WI38 (cell line): ENCODE measurements at regions not wholly inside any gene's neighbourhood (a gene's known extent, or its start where the extent isn't known, plus 50 kb on each side); places are given as distances from the start of the nearest gene placed in this dataset.

Experiments used
- H3K4me3 ChIP-seq: 2 replicates; pipeline ENCODE4 v1.5.1; 2011; ENCODE audit warnings: low read depth, mild to moderate bottlenecking, control low read depth, low read length
- TF ChIP-seq, protein P1 (sequence below): IDR thresholded peaks from 2 replicates; pipeline ENCODE4 v1.5.1; 2012; ENCODE audit warnings: low read depth, mild to moderate bottlenecking, control low read depth, low read length

DNA sequence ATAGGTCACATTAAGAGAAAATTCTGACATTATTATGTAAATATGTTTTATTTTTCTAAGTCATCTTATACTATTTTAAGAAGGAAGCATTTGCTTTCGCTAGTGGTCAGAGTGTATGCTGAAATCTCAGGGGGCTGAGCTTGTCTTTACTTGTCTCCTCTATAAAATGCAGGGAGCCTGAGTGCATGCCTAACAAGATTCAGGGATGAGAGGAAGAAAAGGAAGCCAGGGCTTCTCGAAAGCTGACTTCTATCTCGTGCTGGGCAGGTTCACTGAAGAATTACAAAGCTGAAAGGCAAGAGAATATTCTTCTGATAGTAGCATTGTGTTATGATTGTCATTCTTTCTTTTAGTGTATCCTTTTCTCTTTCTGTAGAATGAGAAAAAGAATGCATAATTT is 467.4 kb downstream of the SOX11 start:
- TF ChIP-seq, protein P1, sequence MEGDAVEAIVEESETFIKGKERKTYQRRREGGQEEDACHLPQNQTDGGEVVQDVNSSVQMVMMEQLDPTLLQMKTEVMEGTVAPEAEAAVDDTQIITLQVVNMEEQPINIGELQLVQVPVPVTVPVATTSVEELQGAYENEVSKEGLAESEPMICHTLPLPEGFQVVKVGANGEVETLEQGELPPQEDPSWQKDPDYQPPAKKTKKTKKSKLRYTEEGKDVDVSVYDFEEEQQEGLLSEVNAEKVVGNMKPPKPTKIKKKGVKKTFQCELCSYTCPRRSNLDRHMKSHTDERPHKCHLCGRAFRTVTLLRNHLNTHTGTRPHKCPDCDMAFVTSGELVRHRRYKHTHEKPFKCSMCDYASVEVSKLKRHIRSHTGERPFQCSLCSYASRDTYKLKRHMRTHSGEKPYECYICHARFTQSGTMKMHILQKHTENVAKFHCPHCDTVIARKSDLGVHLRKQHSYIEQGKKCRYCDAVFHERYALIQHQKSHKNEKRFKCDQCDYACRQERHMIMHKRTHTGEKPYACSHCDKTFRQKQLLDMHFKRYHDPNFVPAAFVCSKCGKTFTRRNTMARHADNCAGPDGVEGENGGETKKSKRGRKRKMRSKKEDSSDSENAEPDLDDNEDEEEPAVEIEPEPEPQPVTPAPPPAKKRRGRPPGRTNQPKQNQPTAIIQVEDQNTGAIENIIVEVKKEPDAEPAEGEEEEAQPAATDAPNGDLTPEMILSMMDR, result no peak
- no peak overlapping the region for H3K4me3 ChIP-seq

DNA sequence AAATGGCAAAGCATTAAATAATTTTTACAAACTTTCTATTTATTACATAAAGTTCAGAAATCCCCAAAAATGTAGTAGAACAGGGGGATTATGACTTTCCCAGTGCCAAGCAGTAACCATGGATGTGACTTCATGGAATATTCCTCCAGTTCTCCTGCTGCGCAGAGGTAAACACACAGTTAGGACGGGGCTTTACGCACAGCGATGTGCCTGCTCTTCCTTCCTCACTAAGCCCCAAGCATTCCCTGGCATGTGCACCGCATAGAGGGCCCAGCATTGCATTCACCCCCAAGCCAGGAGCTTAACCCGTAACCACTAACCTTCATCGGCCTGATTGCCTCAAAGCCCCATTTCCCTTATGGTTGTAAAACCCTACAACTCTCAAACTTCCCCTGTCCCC is 471.7 kb downstream of the SOX11 start:
- TF ChIP-seq, protein P1, result no peak
- H3K4me3 ChIP-seq, result no peak overlapping the region

DNA sequence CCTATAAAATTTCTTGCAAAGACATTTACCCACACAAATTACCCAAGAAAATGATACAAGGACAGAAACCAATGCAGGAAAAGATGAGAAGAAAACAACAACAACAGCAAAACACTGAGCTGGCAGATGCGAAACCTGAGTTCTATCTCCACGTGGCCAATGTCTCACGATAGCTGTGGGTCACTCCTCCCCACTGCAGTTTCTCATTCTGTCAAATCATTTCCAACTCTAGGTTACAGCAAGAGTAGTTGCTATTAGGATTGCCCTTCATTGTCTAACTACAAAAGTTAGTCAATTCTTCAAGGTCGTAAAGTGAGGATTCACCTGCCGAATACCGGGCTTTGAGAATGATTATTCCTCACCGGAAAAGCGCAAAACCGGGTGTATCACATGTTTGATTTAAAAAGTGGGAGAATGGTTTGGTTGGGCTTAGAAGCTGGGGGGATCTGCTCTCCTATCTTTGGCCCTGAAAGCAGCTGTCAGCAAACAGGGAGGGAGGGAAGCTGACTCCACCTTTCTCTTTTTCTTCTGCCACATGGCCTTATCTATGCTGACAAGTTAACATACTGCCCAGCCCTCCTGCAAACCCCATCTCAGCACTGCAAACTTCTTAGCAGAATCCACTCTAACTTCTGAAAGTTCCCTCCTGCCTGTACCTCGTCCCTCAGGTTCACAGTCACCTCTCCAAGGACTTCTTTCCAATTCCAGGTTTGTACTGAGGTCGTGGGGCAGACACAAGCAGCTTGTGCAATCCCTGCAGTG is 473.0 kb downstream of the SOX11 start:
- TF ChIP-seq, protein P1, result no peak
- H3K4me3 ChIP-seq, result no peak overlapping the region

DNA sequence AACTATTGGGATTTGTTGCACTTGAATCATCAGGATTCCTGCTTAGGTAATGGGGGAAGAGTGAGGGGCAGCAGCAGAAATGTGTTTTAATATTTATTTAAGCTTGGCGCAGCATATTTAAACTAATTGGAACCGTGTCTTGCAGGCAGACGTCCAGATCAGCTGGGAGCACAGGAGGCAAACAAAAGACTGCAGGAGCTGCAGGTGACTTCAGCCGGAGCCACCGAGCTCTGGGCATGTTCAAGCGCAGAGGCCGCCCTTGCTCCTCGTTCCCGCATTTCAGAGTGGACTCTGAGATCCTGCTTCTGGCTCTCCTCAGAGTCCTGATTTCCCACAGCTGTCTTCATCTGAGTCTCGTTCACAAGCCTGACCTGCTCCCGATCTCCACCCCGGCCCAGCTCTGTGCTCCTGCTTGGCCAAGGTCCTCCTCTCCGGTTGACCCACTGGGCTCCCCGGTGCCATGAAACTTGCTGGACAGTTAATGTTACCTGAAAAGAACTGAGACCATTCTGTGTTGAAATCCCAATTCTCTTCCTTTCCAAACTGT is 475.5 kb downstream of the SOX11 start:
- no peak overlapping the region for H3K4me3 ChIP-seq
- TF ChIP-seq, protein P1, result no peak

DNA sequence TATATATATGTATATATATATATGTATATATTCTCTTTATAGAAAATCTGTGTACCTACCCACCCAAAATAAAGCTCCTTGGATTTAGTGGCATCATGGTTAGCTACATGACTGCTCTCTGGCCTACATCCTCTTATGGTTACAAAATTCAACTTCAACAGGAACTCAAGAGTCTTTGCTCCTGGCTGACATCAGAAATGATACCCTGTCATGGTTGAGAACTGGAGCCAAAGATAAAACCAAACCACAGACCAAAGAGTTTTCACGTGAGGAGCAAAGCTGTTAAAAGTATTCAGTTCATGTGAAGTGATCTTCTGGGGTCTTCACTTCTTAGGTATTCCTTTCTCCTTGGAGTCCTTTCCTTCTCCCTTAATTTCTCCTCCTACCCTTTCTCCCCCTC is 476.3 kb downstream of the SOX11 start:
- H3K4me3 ChIP-seq, result no peak overlapping the region
- TF ChIP-seq, protein P1, result no peak

DNA sequence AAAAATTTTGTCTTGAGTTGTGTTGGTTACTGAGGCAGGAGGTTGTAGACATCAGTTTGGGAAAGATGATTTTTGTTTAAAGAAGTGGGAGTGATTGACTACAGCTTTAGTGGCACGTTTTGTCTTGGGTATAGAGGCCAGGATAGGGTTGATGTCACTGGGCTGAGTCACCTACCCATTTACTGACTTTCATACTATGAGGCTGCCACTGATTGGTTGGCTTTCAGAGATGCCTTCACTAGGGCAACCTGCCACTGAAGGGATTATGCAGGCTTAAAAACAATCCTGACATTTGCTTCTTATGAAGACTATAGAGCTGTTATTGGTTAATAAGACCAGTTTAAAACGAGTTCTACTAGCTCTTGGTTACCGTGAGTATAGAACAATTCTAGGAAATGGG is 479.1 kb downstream of the SOX11 start:
- TF ChIP-seq, protein P1, result no peak
- no peak overlapping the region for H3K4me3 ChIP-seq

DNA sequence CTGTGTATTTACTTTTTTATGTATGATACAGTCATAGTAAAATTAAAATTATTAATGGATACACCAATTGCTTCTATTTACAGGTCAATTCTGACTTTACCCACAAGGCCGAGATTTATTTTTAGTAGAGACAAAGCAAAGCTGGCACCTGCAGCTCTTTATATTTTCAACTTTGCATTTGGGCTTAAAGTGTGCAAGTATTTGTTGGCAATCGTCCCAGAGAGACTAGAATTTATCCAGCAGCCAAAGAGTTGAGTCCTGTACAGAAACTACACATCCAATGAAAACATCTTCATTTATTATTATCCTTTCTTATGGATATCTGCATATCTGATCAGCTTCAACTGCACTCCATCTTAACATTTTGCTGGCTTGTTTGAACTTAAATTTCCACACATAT is 485.6 kb downstream of the SOX11 start:
- no peak overlapping the region for H3K4me3 ChIP-seq
- TF ChIP-seq, protein P1, result no peak
